Midbrain (tissue), 1 donor: ENCODE measurements at regions not wholly inside any gene's neighbourhood (a gene's known extent, or its start where the extent isn't known, plus 50 kb on each side); places are given as distances from the start of the nearest gene placed in this dataset.

Source experiments
- DNase-seq: peaks from one replicate; lab custom pipeline; 2025; lab: John Stamatoyannopoulos, UW

DNA sequence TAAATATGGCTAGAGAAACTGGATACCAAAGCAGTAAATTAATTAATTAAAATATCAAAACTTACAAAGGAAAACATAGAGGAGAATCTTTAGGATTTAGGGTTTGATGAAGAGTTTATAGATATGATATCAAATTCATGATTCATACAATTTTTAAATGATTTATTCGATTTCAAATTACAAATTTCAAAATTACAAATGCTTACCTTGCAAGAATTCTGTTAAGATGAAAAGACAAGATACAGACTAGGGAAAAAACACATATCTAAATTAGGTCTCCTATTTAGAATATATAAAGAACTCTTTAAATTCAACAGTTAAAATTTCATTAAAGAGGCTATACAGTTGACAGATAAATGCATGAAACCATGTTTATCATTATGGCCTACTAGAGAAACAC is 930.7 kb downstream of the ZPLD1 start:
- DNase-seq, result no peak

- no peak for DNase-seq
Measured at GRCh38 chr3:103367481-103367880, 932.7 kb downstream of the ZPLD1 start.

DNA sequence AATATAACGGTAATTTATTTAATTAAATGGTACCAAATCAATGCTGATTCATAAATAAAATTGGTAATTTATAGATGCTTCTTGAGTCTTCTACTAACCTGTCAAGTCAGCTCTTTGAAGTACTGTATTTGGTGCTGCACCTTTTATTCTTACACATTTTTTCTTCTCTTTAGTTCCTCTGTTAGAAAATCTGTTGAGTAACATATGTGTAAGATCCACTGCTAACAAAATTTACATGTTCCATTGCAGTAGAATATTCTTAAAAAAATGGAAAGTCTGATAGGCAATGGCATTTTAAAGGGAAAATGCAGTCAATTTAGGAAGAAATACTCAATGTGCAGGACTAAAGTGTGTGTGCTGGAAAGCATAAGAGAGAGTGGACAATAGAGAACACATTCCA is 936.6 kb downstream of the ZPLD1 start:
- no peak for DNase-seq

DNA sequence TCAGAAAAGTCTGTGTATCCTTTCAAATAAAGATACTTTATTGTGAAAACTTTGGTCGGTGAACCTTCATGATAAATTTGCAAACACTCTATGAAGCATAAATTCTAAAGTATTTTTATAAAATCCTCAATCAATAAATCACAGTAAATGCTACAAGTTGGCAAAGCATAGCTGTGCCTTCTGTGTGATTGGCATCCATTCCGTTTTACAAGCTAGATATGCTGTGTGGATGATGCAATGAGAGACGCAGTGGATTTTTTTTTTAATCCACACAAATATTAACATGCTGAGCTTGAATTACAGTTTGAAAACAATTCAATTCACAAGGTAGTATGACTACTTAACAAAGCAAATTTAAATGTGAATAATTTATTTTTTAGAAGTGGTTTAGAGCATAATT is 937.2 kb downstream of the ZPLD1 start:
- DNase-seq, result no peak

- no peak for DNase-seq
Measured at GRCh38 chr3:103380391-103380790, 945.6 kb downstream of the ZPLD1 start.

DNA sequence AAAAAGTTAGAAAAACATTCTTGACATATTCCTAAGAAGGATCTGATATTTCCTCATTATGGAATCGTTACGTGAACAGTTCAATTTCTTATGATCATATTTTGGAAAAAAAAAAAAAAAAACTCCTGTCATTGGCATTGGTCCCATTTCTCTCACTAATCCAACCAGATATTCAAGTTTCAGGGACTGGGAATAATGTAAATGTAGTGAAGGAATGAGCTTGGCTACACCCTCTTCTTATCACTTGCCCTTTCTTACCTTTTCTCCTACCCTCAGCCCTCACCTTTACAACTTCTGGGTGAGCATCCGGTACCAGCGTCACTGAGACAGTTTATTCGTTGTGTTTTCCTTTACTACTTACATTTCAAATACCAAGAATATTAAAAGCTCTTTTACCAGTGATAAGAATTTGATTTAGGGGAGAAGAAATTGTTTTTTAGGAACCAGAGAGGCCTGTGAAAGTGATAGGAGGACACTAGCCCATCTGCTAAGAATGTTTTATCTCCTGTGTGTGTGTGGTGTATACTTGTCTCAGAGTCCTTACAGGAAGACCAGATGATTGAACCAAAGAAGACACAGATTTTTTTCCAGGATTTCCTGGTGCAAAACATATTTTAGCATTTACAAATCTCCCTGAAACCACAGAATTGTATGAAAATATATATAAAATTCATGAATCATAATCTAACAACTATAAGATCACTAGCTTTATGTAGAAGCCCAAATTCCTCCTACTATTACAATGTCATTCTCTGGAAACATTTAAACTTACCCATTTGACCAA is 946.7 kb downstream of the ZPLD1 start:
- DNase-seq, result no peak

GRCh38 chr3:103385961-103386656 is 951.3 kb downstream of the ZPLD1 start:
- no peak for DNase-seq

DNA sequence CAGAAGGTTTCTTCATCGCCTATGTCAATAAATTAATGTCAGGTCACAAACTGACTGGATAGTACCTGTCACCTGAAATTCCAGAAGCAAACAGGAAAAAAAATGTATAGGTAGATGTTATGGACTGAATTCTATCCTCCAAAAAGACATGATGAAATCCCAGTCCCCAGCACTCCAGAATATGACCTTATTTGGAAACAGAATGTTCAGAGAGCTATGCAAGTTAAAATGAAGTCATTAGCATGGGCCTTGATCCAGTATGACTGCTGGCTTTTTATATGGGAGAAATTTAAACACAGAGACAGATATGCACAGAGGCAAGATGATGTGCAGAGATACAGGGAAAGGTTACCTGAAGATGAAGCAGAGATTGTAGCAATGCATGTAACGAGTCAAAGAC is 953.4 kb downstream of the ZPLD1 start:
- no peak for DNase-seq

DNA sequence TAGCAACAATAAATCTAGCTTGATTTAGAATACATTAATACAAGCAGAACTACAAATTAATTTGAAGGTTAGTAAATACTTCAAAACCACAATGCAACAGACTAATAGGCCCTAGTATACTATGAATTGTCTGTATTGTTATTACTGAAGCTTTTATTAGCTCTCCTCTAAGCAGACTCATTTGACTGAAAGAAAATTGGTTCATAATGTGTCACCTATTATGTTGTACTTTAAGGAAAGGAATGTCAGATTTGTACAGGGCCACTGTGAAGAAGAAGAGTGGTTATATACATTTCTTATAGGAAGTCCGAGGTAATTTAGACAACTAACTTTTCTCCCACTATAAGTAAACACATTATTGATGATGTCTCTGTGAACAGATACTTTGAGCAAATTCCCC is 954.5 kb downstream of the ZPLD1 start:
- DNase-seq, result no peak

GRCh38 chr3:103393395-103394186 is 958.8 kb downstream of the ZPLD1 start:
- DNase-seq, result no peak

DNA sequence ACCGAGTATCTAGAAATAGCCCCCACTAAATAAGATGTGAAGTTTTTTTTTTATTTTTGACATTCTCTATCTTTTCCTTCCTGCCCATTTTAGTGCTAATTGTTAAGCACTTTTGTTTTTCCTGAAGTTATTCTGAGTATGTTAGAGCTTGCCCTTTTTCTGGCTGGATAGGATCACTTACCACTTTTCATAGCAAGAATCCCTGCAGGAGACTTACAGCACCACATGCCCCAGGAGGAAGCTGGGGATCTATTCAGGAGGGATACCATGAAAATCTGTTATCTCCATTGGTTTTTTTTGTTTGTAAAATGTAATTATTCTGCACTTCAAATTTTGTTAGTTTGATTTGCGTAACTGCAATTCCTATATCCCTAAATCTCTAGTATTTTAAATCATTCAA is 968.4 kb downstream of the ZPLD1 start:
- no peak for DNase-seq

DNA sequence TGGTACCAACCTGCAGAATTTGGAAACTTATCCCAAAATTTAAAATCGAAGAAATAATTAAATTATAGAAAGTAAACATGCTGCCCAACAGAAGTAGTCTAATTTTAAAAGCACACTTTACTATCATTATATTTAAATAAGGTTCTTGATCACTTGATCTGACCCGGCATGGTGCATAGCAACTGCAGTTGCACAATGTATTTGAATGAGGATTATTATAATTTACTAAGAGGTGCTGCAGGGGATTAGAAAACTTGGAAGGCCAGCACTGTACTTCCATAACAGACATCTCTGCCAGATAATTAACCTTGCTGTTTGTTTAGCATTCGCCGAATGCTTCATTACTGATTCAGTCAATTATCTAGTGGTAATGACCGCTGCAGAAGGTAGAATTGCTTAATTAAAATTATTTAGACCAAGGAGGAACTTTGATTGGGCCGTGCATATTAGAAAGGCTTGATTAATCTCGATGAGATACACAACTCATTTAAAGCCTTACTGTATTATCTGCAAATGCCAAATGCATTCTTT is 971.6 kb downstream of the ZPLD1 start:
- DNase-seq, result no peak

- no peak for DNase-seq
Measured at GRCh38 chr3:103410231-103410630, 975.4 kb downstream of the ZPLD1 start.

DNA sequence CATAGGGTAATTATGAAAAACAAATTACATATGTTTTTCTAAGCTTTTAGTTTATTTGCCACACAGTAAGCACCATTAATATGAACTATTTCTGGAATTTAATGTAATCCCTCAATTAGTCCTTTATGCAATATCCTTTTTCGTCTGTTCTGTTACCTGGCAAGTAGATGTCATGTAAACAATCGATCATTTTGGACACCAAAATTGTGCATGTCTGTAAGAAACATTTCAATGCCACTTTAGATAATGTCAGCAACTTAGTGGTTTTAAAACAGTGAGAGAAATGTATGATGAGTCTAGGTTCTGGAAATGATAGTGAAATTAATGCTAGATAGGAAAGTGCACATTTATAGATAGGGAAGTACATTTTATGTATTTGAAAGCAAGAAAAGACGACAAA is 986.6 kb downstream of the ZPLD1 start:
- DNase-seq, result no peak

DNA sequence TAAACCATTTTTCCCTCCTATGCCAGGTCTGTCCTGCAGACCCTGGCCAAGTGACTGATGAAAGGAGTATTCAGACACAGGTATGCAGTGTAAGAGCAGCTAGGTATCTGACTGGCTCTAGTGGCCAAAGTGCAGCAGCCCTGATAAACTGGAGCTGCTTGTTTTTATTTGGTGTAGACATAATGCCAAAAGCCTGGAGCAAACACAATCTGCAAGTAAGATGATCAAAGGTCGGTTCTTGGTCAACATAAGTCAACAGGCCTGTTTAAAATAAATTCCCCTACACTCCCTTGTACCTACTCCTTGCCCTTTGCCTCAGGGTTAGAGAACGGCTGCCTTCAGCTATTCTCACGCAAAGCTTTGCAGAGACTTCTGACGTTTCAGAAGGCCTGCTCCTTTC is 1003.1 kb downstream of the ZPLD1 start:
- DNase-seq, result no peak

- DNase-seq, result no peak
Measured at GRCh38 chr3:103440539-103441203, 1005.9 kb downstream of the ZPLD1 start.

- DNase-seq, result no peak
Measured at GRCh38 chr3:103446953-103447629, 1012.3 kb downstream of the ZPLD1 start.

GRCh38 chr3:103453152-103453551 is 1018.3 kb downstream of the ZPLD1 start:
- DNase-seq, result no peak

GRCh38 chr3:103459815-103460214 is 1025.0 kb downstream of the ZPLD1 start:
- no peak for DNase-seq

DNA sequence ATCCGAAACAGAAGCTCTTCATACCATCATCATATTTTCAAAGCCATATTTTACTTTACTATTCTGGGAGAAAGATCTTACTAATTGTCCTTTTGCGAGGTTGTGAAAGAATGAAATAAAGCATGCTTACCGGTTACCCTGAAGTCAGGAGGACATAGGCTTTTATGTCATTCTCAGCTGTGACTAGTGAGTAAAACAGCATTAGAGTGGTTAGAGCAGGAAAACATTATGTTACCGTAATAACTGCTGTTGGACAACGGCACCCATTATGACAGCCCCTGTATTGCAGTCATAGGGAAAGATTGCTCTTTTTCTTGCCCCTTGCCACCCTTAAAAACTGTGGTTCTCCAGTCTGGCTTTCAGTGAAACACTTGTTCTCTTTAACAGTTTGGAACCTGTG is 1035.7 kb downstream of the ZPLD1 start:
- DNase-seq, result no peak

GRCh38 chr3:103494011-103494410 is 1059.2 kb downstream of the ZPLD1 start:
- no peak for DNase-seq
